ENCODE measurements at regions not wholly inside any gene's neighbourhood (a gene's known extent, or its start where the extent isn't known, plus 50 kb on each side); places are given as distances from the start of the nearest gene placed in this dataset.

DNA sequence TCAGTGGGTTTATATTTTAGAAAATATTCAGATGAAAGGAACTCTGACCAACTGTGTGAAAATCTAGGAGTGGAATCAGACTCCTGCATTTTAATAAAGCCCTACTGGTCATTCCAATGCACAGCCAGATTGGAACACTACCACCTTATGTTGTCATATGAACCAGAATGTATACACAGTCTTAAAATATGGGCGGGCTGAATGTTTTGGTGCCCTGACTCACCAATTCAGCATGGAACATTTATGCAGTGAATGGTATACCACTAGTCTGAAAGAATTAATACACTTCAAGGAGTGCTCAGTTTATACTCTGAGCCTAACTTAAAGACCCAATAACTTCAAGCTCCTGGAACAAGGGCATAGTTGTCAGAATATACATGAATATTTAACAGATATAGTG is 280.9 kb upstream of the TCF4 start:
- no peak overlapping the region for H3K27ac ChIP-seq (ENCODE audit: insufficient read depth, low read length)
- H4K91ac ChIP-seq (ENCODE audit: insufficient read depth, low read depth, low read length): 0 out of 2 replicates have a peak overlapping the region, but pooled peaks have one; percentile 9
- peak overlapping the region; percentile 36; the same call in 1 of the 2 replicates for H3K4me2 ChIP-seq (ENCODE audit: low read depth, low read length)
- H4K5ac ChIP-seq (ENCODE audit: low read depth, low read length): no peak overlapping the region
- in situ Hi-C loops (cut with MboI; ENCODE audit: low sequenced_read_pairs): no loop called here
- H3K4me1 ChIP-seq (ENCODE audit: control insufficient read depth, insufficient read depth, low read length): peaks cover 9% of the 10 kb centered on the region; the same call in 1 of the 2 replicates
- H3K9me3 ChIP-seq (ENCODE audit: control insufficient read depth, insufficient read depth, low read length): no peaks in the 10 kb centered on the region
- H2BK20ac ChIP-seq (ENCODE audit: low read depth, low read length): peak overlapping the region; percentile 10; the same call in 1 of the 2 replicates
- intact Hi-C loops (cut with micrococcal nuclease): loop anchor here (5.0 to 10.0 kb wide), 3 partner anchors 74 to 708 kb away; no protein-coding TSS in a partner anchor
- H2BK15ac ChIP-seq (ENCODE audit: low read depth, low read length): no peak overlapping the region
- no peak overlapping the region for H3K23ac ChIP-seq (ENCODE audit: low read depth, low read length)
- H3K56ac ChIP-seq (ENCODE audit: extremely low read depth, insufficient read depth, low read length): no peak overlapping the region
- H3K27me3 ChIP-seq (ENCODE audit: control insufficient read depth, insufficient read depth, low read length): no peaks in the 10 kb centered on the region
- H2AK5ac ChIP-seq (ENCODE audit: low read depth, low read length): no peak overlapping the region
- ATAC-seq (ENCODE audit: low read depth) (peak; percentile 91), DNase-seq (peak; percentile 76)
- no peak overlapping the region for H2AK9ac ChIP-seq (replicated peaks; ENCODE audit: low read depth, low read length, poor library complexity)
- CTCF ChIA-PET: interaction anchor here (0.5 to 1.1 kb wide), 4 partner anchors 8 to 116 kb away, joined by 3 to 4 read pairs (median 3); no protein-coding TSS in a partner anchor
- no peak overlapping the region for H4K8ac ChIP-seq (ENCODE audit: low read depth in 2 of 2, low read length in 2 of 2)
- no peak overlapping the region for H2BK120ac ChIP-seq (ENCODE audit: low read depth, low read length)
- no peak overlapping the region for H3K4me3 ChIP-seq (ENCODE audit: insufficient read depth, low read depth, low read length)
- H2BK5ac ChIP-seq (ENCODE audit: low read depth, low read length, poor library complexity, severe bottlenecking): peak overlapping the region; percentile 53
- no peaks in the 10 kb centered on the region for H3K36me3 ChIP-seq (ENCODE audit: control insufficient read depth, insufficient read depth, low read length)
- no peaks in the 10 kb centered on the region for H4K20me1 ChIP-seq (ENCODE audit: insufficient read depth, low read length)
- TF ChIP-seq CTCF (conservative IDR thresholded peaks at IDR 0.05; ENCODE audit: low read depth, low read length) (peak; percentile 16; the same call in 1 of the 2 replicates), FOS (IDR thresholded peaks at IDR 0.05; ENCODE audit: low read depth, low read length) (peak; percentile 45; the same call in 1 of the 2 replicates), MXI1 (IDR thresholded peaks at IDR 0.05; ENCODE audit: borderline replicate concordance, low read depth, low read length) (no peak), CHD1 (IDR thresholded peaks at IDR 0.05; ENCODE audit: low read depth, low read length) (no peak)
- H3K14ac ChIP-seq (replicated peaks; ENCODE audit: low read depth, low read length): no peak overlapping the region
- POLR2A ChIA-PET (ENCODE audit: unreplicated experiment): no interaction called here
- dilution Hi-C loops (cut with HindIII; ENCODE audit: low sequenced_read_pairs, unreplicated experiment): no loop called here
- no peak overlapping the region for H3K4ac ChIP-seq (ENCODE audit: low read depth, low read length)
- H3K18ac ChIP-seq (ENCODE audit: low read depth, low read length): peak overlapping the region; percentile 42; the same call in 1 of the 2 replicates
- no peak overlapping the region for H3K9ac ChIP-seq (ENCODE audit: low read depth, low read length)
- no TSS peak for BruUV-seq (replicated peaks)
- H3K79me1 ChIP-seq (ENCODE audit: low read depth in 1 of 2, low read length in 2 of 2): no peaks in the 10 kb centered on the region
- H3K9me1 ChIP-seq (ENCODE audit: insufficient read depth, low read length): 0 out of 2 replicates have a peak, but pooled peaks cover 2% of the 10 kb centered on the region
- H2AFZ ChIP-seq (replicated peaks; ENCODE audit: low read length, poor library complexity): no peak overlapping the region
- no CpG with 5 or more reads among the region's 1 CpG for WGBS, 2 experiments (ENCODE audit: extremely low coverage in 2 of 2, insufficient read length in 1 of 2)

Data from IMR-90 (cell line).